CD14-positive monocyte (primary cell): ENCODE measurements at regions not wholly inside any gene's neighbourhood (a gene's known extent, or its start where the extent isn't known, plus 50 kb on each side); places are given as distances from the start of the nearest gene placed in this dataset.

Source experiments
- DNase-seq, 3 donors: peaks; one replicate each; pipeline ENCODE4 v3.0.0-alpha.2; 2011 to 2022
- H2AFZ ChIP-seq: 2 replicates; pipeline ENCODE4 v1.6.0; 2012; ENCODE audit warnings: mild to moderate bottlenecking, low read depth, low read length, inconsistent platforms; ENCODE audit not compliant: insufficient read depth, poor library complexity, severe bottlenecking
- H3K27ac ChIP-seq, 2 donors: 1 replicate in 1 of 2; 2 replicates in 1 of 2; pipeline ENCODE4 v1.5.1; 2012 to 2013; ENCODE audit warnings: low read length in 2 of 2, control low read depth in 1 of 2, inconsistent platforms in 1 of 2, low read depth in 1 of 2, mild to moderate bottlenecking in 1 of 2
- H3K27me3 ChIP-seq, 2 donors: one replicate each; pipeline versions ENCODE4 v1.6.0 to v1.6.1; 2011 to 2013; ENCODE audit warnings: low read length in 2 of 2; ENCODE audit not compliant: control insufficient read depth in 2 of 2, insufficient read depth in 2 of 2
- H3K36me3 ChIP-seq, 2 donors: replicated peaks in 1 of 2; 1 replicate in 1 of 2; 2 replicates in 1 of 2; pipeline versions ENCODE4 v1.5.1 to v1.6.1; 2012 to 2013; ENCODE audit warnings: low read length in 2 of 2, control low read depth in 1 of 2, inconsistent platforms in 1 of 2, mild to moderate bottlenecking in 1 of 2; ENCODE audit not compliant: insufficient read depth in 2 of 2, control insufficient read depth in 1 of 2
- H3K4me1 ChIP-seq, 2 donors: 1 replicate in 1 of 2; 2 replicates in 1 of 2; pipeline versions ENCODE4 v1.5.1 to v1.6.1; 2012 to 2013; ENCODE audit warnings: low read length in 2 of 2, control low read depth in 1 of 2, inconsistent platforms in 1 of 2, mild to moderate bottlenecking in 1 of 2, moderate library complexity in 1 of 2; ENCODE audit not compliant: insufficient read depth in 2 of 2, control insufficient read depth in 1 of 2
- H3K4me2 ChIP-seq: replicated peaks from 2 replicates; pipeline ENCODE3; 2012; ENCODE audit warnings: low read length, moderate library complexity, mild to moderate bottlenecking; ENCODE audit not compliant: poor library complexity, severe bottlenecking; ENCODE audit errors: extremely low read depth
- H3K4me3 ChIP-seq, 3 experiments: fragments of 200-600 bp in 1 of 3; sonication (generic) in 1 of 3; replicated peaks in 1 of 3; 1 replicate in 2 of 3; 2 replicates in 1 of 3; pipeline ENCODE4 v1.5.1; 2011 to 2013; ENCODE audit warnings: low read length in 3 of 3, mild to moderate bottlenecking in 3 of 3, control low read depth in 2 of 3, low read depth in 2 of 3, inconsistent platforms in 1 of 3, moderate library complexity in 1 of 3
- H3K79me2 ChIP-seq: 2 replicates; pipeline ENCODE4 v1.6.0; 2012; ENCODE audit warnings: mild to moderate bottlenecking, control low read depth, inconsistent platforms, low read length, moderate library complexity; ENCODE audit not compliant: insufficient read depth
- H3K9ac ChIP-seq: 2 replicates; pipeline ENCODE4 v1.6.0; 2017; ENCODE audit warnings: low read length, mild to moderate bottlenecking; ENCODE audit not compliant: insufficient read depth, poor library complexity, severe bottlenecking
- H3K9me3 ChIP-seq, 2 donors: replicated peaks in 1 of 2; 1 replicate in 1 of 2; 2 replicates in 1 of 2; pipeline versions ENCODE4 v1.5.1 to v1.6.1; 2012 to 2013; ENCODE audit warnings: low read length in 2 of 2, control low read depth in 1 of 2; ENCODE audit not compliant: control insufficient read depth in 1 of 2, insufficient read depth in 1 of 2
- H4K20me1 ChIP-seq: 2 replicates; pipeline ENCODE4 v1.6.0; 2012; ENCODE audit warnings: mild to moderate bottlenecking, low read length, control low read depth, moderate library complexity; ENCODE audit not compliant: insufficient read depth
- H3K27ac Mint-ChIP-seq, 7 donors: one replicate each; pipeline ENCODE4 v1.8.0; 2020; ENCODE audit warnings: mild to moderate bottlenecking in 7 of 7, mixed read lengths in 7 of 7, moderate library complexity in 6 of 7, inconsistent platforms in 2 of 7
- H3K27me3 Mint-ChIP-seq, 3 donors: one replicate each; pipeline ENCODE4 v1.8.0; 2021 to 2022; ENCODE audit warnings: low read depth in 3 of 3, mild to moderate bottlenecking in 3 of 3, mixed read lengths in 3 of 3, moderate library complexity in 3 of 3, inconsistent platforms in 1 of 3
- H3K36me3 Mint-ChIP-seq, 2 donors: one replicate each; pipeline ENCODE4 v1.8.0; 2020; ENCODE audit warnings: mixed read lengths in 2 of 2, inconsistent platforms in 1 of 2, mild to moderate bottlenecking in 1 of 2
- H3K4me1 Mint-ChIP-seq: one replicate; pipeline ENCODE4 v1.8.0; 2020; ENCODE audit warnings: mild to moderate bottlenecking, mixed read lengths
- H3K4me3 Mint-ChIP-seq, 2 donors: one replicate each; pipeline ENCODE4 v1.8.0; 2020; ENCODE audit warnings: mild to moderate bottlenecking in 2 of 2, mixed read lengths in 2 of 2, moderate library complexity in 1 of 2
- H3K9me3 Mint-ChIP-seq, 7 donors: one replicate each; pipeline ENCODE4 v1.8.0; 2020 to 2022; ENCODE audit warnings: mixed read lengths in 7 of 7, mild to moderate bottlenecking in 6 of 7, moderate library complexity in 6 of 7, inconsistent platforms in 2 of 7
- WGBS: methylation state at CpG from one replicate; pipeline ENCODE4 v1.1.5; 2013; ENCODE audit warnings: missing lambda C conversion rate; ENCODE audit not compliant: insufficient coverage; 5-methylcytosine and 5-hydroxymethylcytosine counted together
- intact Hi-C, 2 donors: fragments of 100-400 bp; cut with micrococcal nuclease; formaldehyde crosslinking; loops; one replicate each; pipeline versions ENCODE4 v1.15.0 to v1.15.1; 2023
- TF ChIP-seq, protein P1 (sequence below): fragments of 200-600 bp; IDR thresholded peaks from one replicate; pipeline ENCODE4 v1.8.0; 2022; ENCODE audit warnings: antibody characterized with exemption, mild to moderate bottlenecking

DNA sequence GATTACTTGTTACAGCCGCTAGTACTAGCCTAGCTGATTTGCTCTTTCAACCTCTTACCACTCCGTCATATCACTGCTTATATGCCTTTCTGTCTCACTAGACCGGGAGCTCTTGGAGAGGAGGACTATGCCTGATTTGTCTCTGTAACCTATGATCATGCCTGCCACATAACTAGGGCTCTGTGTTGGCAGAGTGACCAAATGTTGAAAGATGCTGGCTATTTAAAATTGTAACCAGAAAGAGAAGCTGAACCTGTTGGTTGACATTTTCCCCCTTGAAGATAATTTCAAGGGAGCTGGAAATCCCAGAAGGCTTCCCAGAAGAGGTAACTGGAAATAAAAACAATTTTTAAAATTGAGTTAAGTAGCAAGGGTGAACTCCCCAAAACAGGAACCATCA, 124.1 kb upstream of the MYCN start:
- no peaks in the 10 kb centered on the region for H4K20me1 ChIP-seq
- no peak overlapping the region for H3K4me3 ChIP-seq
- H3K9me3 ChIP-seq = no peaks in the 10 kb centered on the region
- Mint-ChIP-seq H3K4me1 (no peaks in the 10 kb centered on the region), H3K27ac (no peak overlapping the region), H3K4me3 (no peak overlapping the region), H3K27me3 (peaks cover 27 to 32% (median 30%) of the 10 kb centered on the region in 3 donors), H3K36me3 (no peaks in the 10 kb centered on the region), H3K9me3 (peaks cover 0 to 8% (median 0%) of the 10 kb centered on the region in 7 donors)
- no peak overlapping the region for H3K4me2 ChIP-seq
- H3K4me1 ChIP-seq = no peaks in the 10 kb centered on the region
- TF ChIP-seq, protein P1, sequence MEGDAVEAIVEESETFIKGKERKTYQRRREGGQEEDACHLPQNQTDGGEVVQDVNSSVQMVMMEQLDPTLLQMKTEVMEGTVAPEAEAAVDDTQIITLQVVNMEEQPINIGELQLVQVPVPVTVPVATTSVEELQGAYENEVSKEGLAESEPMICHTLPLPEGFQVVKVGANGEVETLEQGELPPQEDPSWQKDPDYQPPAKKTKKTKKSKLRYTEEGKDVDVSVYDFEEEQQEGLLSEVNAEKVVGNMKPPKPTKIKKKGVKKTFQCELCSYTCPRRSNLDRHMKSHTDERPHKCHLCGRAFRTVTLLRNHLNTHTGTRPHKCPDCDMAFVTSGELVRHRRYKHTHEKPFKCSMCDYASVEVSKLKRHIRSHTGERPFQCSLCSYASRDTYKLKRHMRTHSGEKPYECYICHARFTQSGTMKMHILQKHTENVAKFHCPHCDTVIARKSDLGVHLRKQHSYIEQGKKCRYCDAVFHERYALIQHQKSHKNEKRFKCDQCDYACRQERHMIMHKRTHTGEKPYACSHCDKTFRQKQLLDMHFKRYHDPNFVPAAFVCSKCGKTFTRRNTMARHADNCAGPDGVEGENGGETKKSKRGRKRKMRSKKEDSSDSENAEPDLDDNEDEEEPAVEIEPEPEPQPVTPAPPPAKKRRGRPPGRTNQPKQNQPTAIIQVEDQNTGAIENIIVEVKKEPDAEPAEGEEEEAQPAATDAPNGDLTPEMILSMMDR = no peak
- no peak for DNase-seq
- peaks cover 11 to 19% of the 10 kb centered on the region in 2 donors for H3K27me3 ChIP-seq
- no peak overlapping the region for H2AFZ ChIP-seq
- H3K79me2 ChIP-seq = no peaks in the 10 kb centered on the region
- no peaks in the 10 kb centered on the region for H3K36me3 ChIP-seq
- intact Hi-C loops = no loop called here
- no peak overlapping the region for H3K9ac ChIP-seq
- WGBS = 90% methylated on average over 2 of the region's 3 CpGs
- no peak overlapping the region for H3K27ac ChIP-seq

DNA sequence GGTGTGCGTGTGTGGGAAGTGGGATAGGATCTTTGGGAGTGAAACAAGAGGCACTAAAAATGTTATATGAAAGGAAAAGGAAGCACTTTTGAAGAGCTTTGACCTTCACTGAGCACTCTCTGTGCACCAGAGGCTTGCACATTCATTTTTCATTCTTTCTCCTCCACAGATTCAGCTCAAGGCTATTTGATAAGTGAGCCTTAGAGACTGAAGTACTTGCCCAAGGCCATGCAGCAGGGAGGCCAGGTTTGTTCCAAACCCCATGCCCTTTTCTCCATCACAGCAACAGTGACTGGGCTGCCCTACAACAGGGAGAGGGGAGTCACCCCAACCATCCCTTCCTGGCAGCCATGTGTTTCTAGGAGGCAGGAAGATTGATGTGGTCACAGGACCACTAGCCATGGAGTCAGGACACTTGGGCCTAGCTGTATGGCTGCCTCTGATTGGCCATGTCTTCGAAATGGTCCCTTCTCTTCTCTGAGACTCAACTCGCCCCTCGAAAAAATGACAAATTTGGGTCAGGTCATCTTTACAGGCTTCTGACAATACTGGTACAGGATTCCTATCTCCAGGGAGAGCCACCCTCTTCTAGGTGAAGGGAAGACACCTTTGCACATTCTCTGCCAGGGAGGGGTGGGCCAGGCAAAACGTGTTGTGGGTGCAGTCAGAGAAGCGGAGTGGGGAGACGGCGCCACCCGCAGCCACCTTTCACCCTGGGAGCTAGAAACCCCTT, 123.5 kb upstream of the MYCN start:
- Histone ChIP-seq H3K4me1 (no peaks in the 10 kb centered on the region), H3K79me2 (no peaks in the 10 kb centered on the region), H3K4me3 (no peak overlapping the region), H3K4me2 (no peak overlapping the region), H2AFZ (no peak overlapping the region), H4K20me1 (no peaks in the 10 kb centered on the region), H3K27ac (no peak overlapping the region), H3K27me3 (peaks cover 11 to 19% of the 10 kb centered on the region in 2 donors), H3K36me3 (no peaks in the 10 kb centered on the region), H3K9me3 (no peaks in the 10 kb centered on the region), H3K9ac (no peak overlapping the region)
- TF ChIP-seq, protein P1 = no peak
- H3K36me3 Mint-ChIP-seq = no peaks in the 10 kb centered on the region
- intact Hi-C loops = no loop called here
- H3K27ac Mint-ChIP-seq = no peak overlapping the region
- H3K27me3 Mint-ChIP-seq = peaks cover 27 to 32% (median 30%) of the 10 kb centered on the region in 3 donors
- H3K4me3 Mint-ChIP-seq = peak overlapping the region in 1 of 2 donors; percentile 56
- WGBS = 88% methylated on average over 4 of the region's 9 CpGs
- DNase-seq = no peak
- H3K9me3 Mint-ChIP-seq = peaks cover 0 to 8% (median 0%) of the 10 kb centered on the region in 7 donors
- H3K4me1 Mint-ChIP-seq = no peaks in the 10 kb centered on the region
